ENCODE measurements at regions not wholly inside any gene's neighbourhood (a gene's known extent, or its start where the extent isn't known, plus 50 kb on each side); places are given as distances from the start of the nearest gene placed in this dataset.

GRCh38 chr17:6218333-6218732 lies 148.2 kb downstream of the WSCD1 start:
- CTCF ChIA-PET, result no interaction called here

More at GRCh38 chr17:6218333-6218732, 148.2 kb downstream of the WSCD1 start:
- Histone ChIP-seq H4K91ac (ENCODE audit: insufficient read depth, low read depth, low read length) (no peak overlapping the region), H3K4me1 (ENCODE audit: control insufficient read depth, insufficient read depth, low read length) (no peaks in the 10 kb centered on the region), H2BK15ac (ENCODE audit: low read depth, low read length) (no peak overlapping the region), H3K79me1 (ENCODE audit: low read depth in 1 of 2, low read length in 2 of 2) (no peaks in the 10 kb centered on the region), H2BK120ac (ENCODE audit: low read depth, low read length) (no peak overlapping the region), H4K8ac (ENCODE audit: low read depth in 2 of 2, low read length in 2 of 2) (no peak overlapping the region), H2BK5ac (ENCODE audit: low read depth, low read length, poor library complexity, severe bottlenecking) (no peak overlapping the region), H3K9me3 (ENCODE audit: control insufficient read depth, insufficient read depth, low read length) (peaks cover 6% of the 10 kb centered on the region), H3K9ac (ENCODE audit: low read depth, low read length) (no peak overlapping the region), H3K4me3 (ENCODE audit: insufficient read depth, low read depth, low read length) (no peak overlapping the region), H3K14ac (replicated peaks; ENCODE audit: low read depth, low read length) (no peak overlapping the region), H3K27me3 (ENCODE audit: control insufficient read depth, insufficient read depth, low read length) (no peaks in the 10 kb centered on the region), H3K56ac (ENCODE audit: extremely low read depth, insufficient read depth, low read length) (no peak overlapping the region), H3K23ac (ENCODE audit: low read depth, low read length) (no peak overlapping the region), H3K4ac (ENCODE audit: low read depth, low read length) (no peak overlapping the region), H3K4me2 (ENCODE audit: low read depth, low read length) (no peak overlapping the region), H3K36me3 (ENCODE audit: control insufficient read depth, insufficient read depth, low read length) (no peaks in the 10 kb centered on the region), H2AFZ (replicated peaks; ENCODE audit: low read length, poor library complexity) (no peak overlapping the region), H3K9me1 (ENCODE audit: insufficient read depth, low read length) (no peaks in the 10 kb centered on the region), H4K20me1 (ENCODE audit: insufficient read depth, low read length) (no peaks in the 10 kb centered on the region), H3K18ac (ENCODE audit: low read depth, low read length) (no peak overlapping the region), H2AK5ac (ENCODE audit: low read depth, low read length) (no peak overlapping the region), H2BK20ac (ENCODE audit: low read depth, low read length) (no peak overlapping the region), H2AK9ac (replicated peaks; ENCODE audit: low read depth, low read length, poor library complexity) (no peak overlapping the region), H4K5ac (ENCODE audit: low read depth, low read length) (no peak overlapping the region), H3K27ac (ENCODE audit: insufficient read depth, low read length) (no peak overlapping the region)
- dilution Hi-C loops (cut with HindIII; ENCODE audit: low sequenced_read_pairs, unreplicated experiment), result no loop called here
- TF ChIP-seq BHLHE40 (IDR thresholded peaks at IDR 0.05; ENCODE audit: low read depth, low read length), result no peak
- TF ChIP-seq MAFK (IDR thresholded peaks at IDR 0.05; ENCODE audit: low read depth, low read length), result no peak
- no peak for TF ChIP-seq CHD1 (IDR thresholded peaks at IDR 0.05; ENCODE audit: low read depth, low read length)
- TF ChIP-seq RCOR1 (IDR thresholded peaks at IDR 0.05; ENCODE audit: insufficient replicate concordance, low read length), result no peak
- no peak for TF ChIP-seq MAZ (IDR thresholded peaks at IDR 0.05; ENCODE audit: borderline replicate concordance, low read depth, low read length)
- TF ChIP-seq POLR2A (IDR thresholded peaks at IDR 0.05; ENCODE audit: low read depth, low read length), result no peak
- no peak for TF ChIP-seq CEBPB (IDR thresholded peaks at IDR 0.05; ENCODE audit: low read depth, low read length)
- TF ChIP-seq ELK1 (IDR thresholded peaks at IDR 0.05; ENCODE audit: borderline replicate concordance, low read depth, low read length), result no peak
- no peak for TF ChIP-seq MXI1 (IDR thresholded peaks at IDR 0.05; ENCODE audit: borderline replicate concordance, low read depth, low read length)
- TF ChIP-seq RFX5 (IDR thresholded peaks at IDR 0.05; ENCODE audit: low read depth, low read length), result no peak
- TF ChIP-seq FOS (IDR thresholded peaks at IDR 0.05; ENCODE audit: low read depth, low read length), result no peak
- POLR2A ChIA-PET (ENCODE audit: unreplicated experiment), result no interaction called here
- ATAC-seq (ENCODE audit: low read depth) (no peak), DNase-seq (no peak)
- intact Hi-C loops (cut with micrococcal nuclease), result no loop called here
- in situ Hi-C loops (cut with MboI; ENCODE audit: low sequenced_read_pairs), result loop anchor here (25.0 kb wide), 1 partner anchor 94 kb away; no protein-coding TSS in a partner anchor
- WGBS, 2 experiments (ENCODE audit: extremely low coverage in 2 of 2, insufficient read length in 1 of 2), result 14% methylated on average over 1 of the region's 7 CpGs; no CpG with 5 or more reads in 1 of the 2 experiments
- no TSS peak for BruUV-seq (replicated peaks)

Measured in IMR-90 (cell line).